ENCODE measurements at regions not wholly inside any gene's neighbourhood (a gene's known extent, or its start where the extent isn't known, plus 50 kb on each side); places are given as distances from the start of the nearest gene placed in this dataset.

GRCh38 chr12:85363382-85364190 is 83.6 kb downstream of the ALX1 start:
- no peak overlapping the region for H3K4me3 ChIP-seq (ENCODE audit: low read depth, low read length)
- no peak overlapping the region for H3K23ac ChIP-seq (ENCODE audit: low read length)
- no peak overlapping the region for H3K14ac ChIP-seq (ENCODE audit: low read length)
- H3K27ac ChIP-seq (ENCODE audit: low read depth, low read length): no peak overlapping the region
- H3K4me2 ChIP-seq (ENCODE audit: low read length): no peak overlapping the region
- H3K27me3 ChIP-seq (ENCODE audit: insufficient read depth, low read length): no peaks in the 10 kb centered on the region
- no peak for DNase-seq
- no peak overlapping the region for H2AFZ ChIP-seq (ENCODE audit: insufficient read depth, low read length, poor library complexity)
- no peak overlapping the region for H4K12ac ChIP-seq (ENCODE audit: low read depth, low read length)
- no peak overlapping the region for H2BK120ac ChIP-seq (ENCODE audit: insufficient read depth, low read length, poor library complexity)
- no peak overlapping the region for H2BK12ac ChIP-seq (ENCODE audit: low read length)
- no peak overlapping the region for H4K91ac ChIP-seq (ENCODE audit: low read depth, low read length)
- H4K8ac ChIP-seq (ENCODE audit: low read depth, low read length): no peak overlapping the region
- H3K79me1 ChIP-seq (ENCODE audit: low read length): no peaks in the 10 kb centered on the region
- no peak overlapping the region for H3K18ac ChIP-seq (ENCODE audit: low read length)
- no peak overlapping the region for H3K9ac ChIP-seq (ENCODE audit: low read length)
- no peaks in the 10 kb centered on the region for H3K36me3 ChIP-seq (ENCODE audit: control insufficient read depth in 1 of 2, insufficient read depth in 2 of 2, low read length in 2 of 2)
- H3K9me3 ChIP-seq (ENCODE audit: insufficient read depth, low read depth, low read length): no peaks in the 10 kb centered on the region
- H3K4ac ChIP-seq (ENCODE audit: low read depth, low read length): no peak overlapping the region
- WGBS (ENCODE audit: extremely low coverage, insufficient coverage, insufficient read length): no CpG with 5 or more reads among the region's 5 CpGs
- H2BK5ac ChIP-seq (ENCODE audit: low read depth, low read length, poor library complexity): no peak overlapping the region
- no peaks in the 10 kb centered on the region for H3K4me1 ChIP-seq (ENCODE audit: control insufficient read depth in 1 of 2, insufficient read depth in 2 of 2, low read length in 2 of 2)
- no peak overlapping the region for H2AK5ac ChIP-seq (ENCODE audit: low read length)
- no peaks in the 10 kb centered on the region for H3K79me2 ChIP-seq (ENCODE audit: control insufficient read depth, insufficient read depth, low read length, poor library complexity)

- Histone ChIP-seq H3K4me3 (ENCODE audit: low read depth, low read length) (no peak overlapping the region), H3K27me3 (ENCODE audit: insufficient read depth, low read length) (no peaks in the 10 kb centered on the region)
- WGBS (ENCODE audit: extremely low coverage, insufficient coverage, insufficient read length): no CpG with 5 or more reads among the region's 2 CpGs
Measured at GRCh38 chr12:85367936-85368335, 87.9 kb downstream of the ALX1 start.

GRCh38 chr12:85369365-85370154 is 89.5 kb downstream of the ALX1 start:
- no peaks in the 10 kb centered on the region for H3K79me1 ChIP-seq (ENCODE audit: low read length)
- H2BK120ac ChIP-seq (ENCODE audit: insufficient read depth, low read length, poor library complexity): no peak overlapping the region
- WGBS (ENCODE audit: extremely low coverage, insufficient coverage, insufficient read length): no CpG with 5 or more reads among the region's 4 CpGs

More at GRCh38 chr12:85367936-85368335, 87.9 kb downstream of the ALX1 start:
- H2BK120ac ChIP-seq (ENCODE audit: insufficient read depth, low read length, poor library complexity): no peak overlapping the region
- no peaks in the 10 kb centered on the region for H3K79me1 ChIP-seq (ENCODE audit: low read length)
- H2BK12ac ChIP-seq (ENCODE audit: low read length): no peak overlapping the region
- no peak overlapping the region for H3K14ac ChIP-seq (ENCODE audit: low read length)
- no peak overlapping the region for H3K4ac ChIP-seq (ENCODE audit: low read depth, low read length)
- no peaks in the 10 kb centered on the region for H3K79me2 ChIP-seq (ENCODE audit: control insufficient read depth, insufficient read depth, low read length, poor library complexity)
- H2AK5ac ChIP-seq (ENCODE audit: low read length): no peak overlapping the region
- H3K4me1 ChIP-seq (ENCODE audit: control insufficient read depth in 1 of 2, insufficient read depth in 2 of 2, low read length in 2 of 2): no peaks in the 10 kb centered on the region
- H3K18ac ChIP-seq (ENCODE audit: low read length): no peak overlapping the region
- no peak overlapping the region for H2AFZ ChIP-seq (ENCODE audit: insufficient read depth, low read length, poor library complexity)
- H3K23ac ChIP-seq (ENCODE audit: low read length): no peak overlapping the region
- H3K9ac ChIP-seq (ENCODE audit: low read length): no peak overlapping the region
- no peak for DNase-seq
- H2BK5ac ChIP-seq (ENCODE audit: low read depth, low read length, poor library complexity): no peak overlapping the region
- H3K27ac ChIP-seq (ENCODE audit: low read depth, low read length): no peak overlapping the region
- H4K91ac ChIP-seq (ENCODE audit: low read depth, low read length): no peak overlapping the region
- no peaks in the 10 kb centered on the region for H3K36me3 ChIP-seq (ENCODE audit: control insufficient read depth in 1 of 2, insufficient read depth in 2 of 2, low read length in 2 of 2)
- no peak overlapping the region for H4K12ac ChIP-seq (ENCODE audit: low read depth, low read length)
- H4K8ac ChIP-seq (ENCODE audit: low read depth, low read length): no peak overlapping the region
- H3K4me2 ChIP-seq (ENCODE audit: low read length): no peak overlapping the region
- H3K9me3 ChIP-seq (ENCODE audit: insufficient read depth, low read depth, low read length): no peaks in the 10 kb centered on the region

GRCh38 chr12:85373045-85373444 is 93.0 kb downstream of the ALX1 start:
- Histone ChIP-seq H3K79me2 (ENCODE audit: control insufficient read depth, insufficient read depth, low read length, poor library complexity) (no peaks in the 10 kb centered on the region), H3K9me3 (ENCODE audit: insufficient read depth, low read depth, low read length) (no peaks in the 10 kb centered on the region), H3K14ac (ENCODE audit: low read length) (no peak overlapping the region), H3K9ac (ENCODE audit: low read length) (no peak overlapping the region), H4K12ac (ENCODE audit: low read depth, low read length) (no peak overlapping the region), H2AFZ (ENCODE audit: insufficient read depth, low read length, poor library complexity) (no peak overlapping the region), H2AK5ac (ENCODE audit: low read length) (no peak overlapping the region), H2BK120ac (ENCODE audit: insufficient read depth, low read length, poor library complexity) (no peak overlapping the region), H3K79me1 (ENCODE audit: low read length) (no peaks in the 10 kb centered on the region), H4K91ac (ENCODE audit: low read depth, low read length) (no peak overlapping the region), H3K4me1 (ENCODE audit: control insufficient read depth in 1 of 2, insufficient read depth in 2 of 2, low read length in 2 of 2) (no peaks in the 10 kb centered on the region), H2BK5ac (ENCODE audit: low read depth, low read length, poor library complexity) (no peak overlapping the region), H3K18ac (ENCODE audit: low read length) (no peak overlapping the region), H3K4ac (ENCODE audit: low read depth, low read length) (no peak overlapping the region), H3K27me3 (ENCODE audit: insufficient read depth, low read length) (no peaks in the 10 kb centered on the region), H3K4me2 (ENCODE audit: low read length) (no peak overlapping the region), H2BK12ac (ENCODE audit: low read length) (no peak overlapping the region), H4K8ac (ENCODE audit: low read depth, low read length) (no peak overlapping the region), H3K23ac (ENCODE audit: low read length) (no peak overlapping the region), H3K36me3 (ENCODE audit: control insufficient read depth in 1 of 2, insufficient read depth in 2 of 2, low read length in 2 of 2) (no peaks in the 10 kb centered on the region), H3K4me3 (ENCODE audit: low read depth, low read length) (no peak overlapping the region), H3K27ac (ENCODE audit: low read depth, low read length) (no peak overlapping the region)
- WGBS (ENCODE audit: extremely low coverage, insufficient coverage, insufficient read length): no CpG with 5 or more reads among the region's 4 CpGs
- DNase-seq: no peak

More at GRCh38 chr12:85369365-85370154, 89.5 kb downstream of the ALX1 start:
- no peak overlapping the region for H3K9ac ChIP-seq (ENCODE audit: low read length)
- no peak overlapping the region for H3K4ac ChIP-seq (ENCODE audit: low read depth, low read length)
- H3K27ac ChIP-seq (ENCODE audit: low read depth, low read length): no peak overlapping the region
- H3K4me2 ChIP-seq (ENCODE audit: low read length): no peak overlapping the region
- H2BK12ac ChIP-seq (ENCODE audit: low read length): no peak overlapping the region
- H3K79me2 ChIP-seq (ENCODE audit: control insufficient read depth, insufficient read depth, low read length, poor library complexity): no peaks in the 10 kb centered on the region
- no peaks in the 10 kb centered on the region for H3K36me3 ChIP-seq (ENCODE audit: control insufficient read depth in 1 of 2, insufficient read depth in 2 of 2, low read length in 2 of 2)
- H3K4me3 ChIP-seq (ENCODE audit: low read depth, low read length): no peak overlapping the region
- no peak overlapping the region for H3K14ac ChIP-seq (ENCODE audit: low read length)
- no peak overlapping the region for H4K91ac ChIP-seq (ENCODE audit: low read depth, low read length)
- H2AFZ ChIP-seq (ENCODE audit: insufficient read depth, low read length, poor library complexity): no peak overlapping the region
- H3K27me3 ChIP-seq (ENCODE audit: insufficient read depth, low read length): no peaks in the 10 kb centered on the region
- no peak overlapping the region for H3K18ac ChIP-seq (ENCODE audit: low read length)
- no peak overlapping the region for H2AK5ac ChIP-seq (ENCODE audit: low read length)
- H4K8ac ChIP-seq (ENCODE audit: low read depth, low read length): no peak overlapping the region
- no peaks in the 10 kb centered on the region for H3K9me3 ChIP-seq (ENCODE audit: insufficient read depth, low read depth, low read length)
- no peak overlapping the region for H4K12ac ChIP-seq (ENCODE audit: low read depth, low read length)
- no peak overlapping the region for H2BK5ac ChIP-seq (ENCODE audit: low read depth, low read length, poor library complexity)
- H3K23ac ChIP-seq (ENCODE audit: low read length): no peak overlapping the region
- peak in 1 of 2 donors; percentile 7 for DNase-seq
- no peaks in the 10 kb centered on the region for H3K4me1 ChIP-seq (ENCODE audit: control insufficient read depth in 1 of 2, insufficient read depth in 2 of 2, low read length in 2 of 2)
